ENCODE measurements at regions not wholly inside any gene's neighbourhood (a gene's known extent, or its start where the extent isn't known, plus 50 kb on each side); places are given as distances from the start of the nearest gene placed in this dataset.

- Histone ChIP-seq H3K27ac (no peak overlapping the region), H3K27me3 (ENCODE audit: low read depth) (no peaks in the 10 kb centered on the region), H3K4me1 (no peaks in the 10 kb centered on the region), H3K4me3 (no peak overlapping the region), H3K36me3 (no peaks in the 10 kb centered on the region), H3K9me3 (no peaks in the 10 kb centered on the region)
- ATAC-seq (no peak), DNase-seq (no peak)
- intact Hi-C loops (cut with DNase I): no loop called here
- no peak for TF ChIP-seq CTCF (IDR thresholded peaks at IDR 0.05)
Measured at GRCh38 chr12:46935271-46935847, 109.6 kb upstream of the SLC38A4 start.

- H3K27ac ChIP-seq: no peak overlapping the region
- ATAC-seq (no peak), DNase-seq (no peak)
- no peaks in the 10 kb centered on the region for H3K4me1 ChIP-seq
- no peaks in the 10 kb centered on the region for H3K9me3 ChIP-seq
- TF ChIP-seq CTCF (IDR thresholded peaks at IDR 0.05): no peak
- no peaks in the 10 kb centered on the region for H3K27me3 ChIP-seq (ENCODE audit: low read depth)
- no peaks in the 10 kb centered on the region for H3K36me3 ChIP-seq
- H3K4me3 ChIP-seq: no peak overlapping the region
- intact Hi-C loops (cut with DNase I): no loop called here
Measured at GRCh38 chr12:46936042-46936441, 110.2 kb upstream of the SLC38A4 start.

GRCh38 chr12:46938071-46938678, 112.4 kb upstream of the SLC38A4 start:
- no peak for DNase-seq
- intact Hi-C loops (cut with DNase I): no loop called here
- ATAC-seq: no peak
- no peak overlapping the region for H3K27ac ChIP-seq
- TF ChIP-seq CTCF (IDR thresholded peaks at IDR 0.05): no peak
- no peaks in the 10 kb centered on the region for H3K27me3 ChIP-seq (ENCODE audit: low read depth)
- H3K9me3 ChIP-seq: no peaks in the 10 kb centered on the region
- no peaks in the 10 kb centered on the region for H3K4me1 ChIP-seq
- H3K4me3 ChIP-seq: no peak overlapping the region
- H3K36me3 ChIP-seq: no peaks in the 10 kb centered on the region

GRCh38 chr12:46941981-46942380, 116.2 kb upstream of the SLC38A4 start:
- H3K36me3 ChIP-seq: no peaks in the 10 kb centered on the region
- ATAC-seq: no peak
- no peak overlapping the region for H3K27ac ChIP-seq
- TF ChIP-seq CTCF (IDR thresholded peaks at IDR 0.05): no peak
- no peak overlapping the region for H3K4me3 ChIP-seq
- no peak for DNase-seq
- no peaks in the 10 kb centered on the region for H3K9me3 ChIP-seq
- H3K4me1 ChIP-seq: no peaks in the 10 kb centered on the region
- no peaks in the 10 kb centered on the region for H3K27me3 ChIP-seq (ENCODE audit: low read depth)
- intact Hi-C loops (cut with DNase I): no loop called here

- intact Hi-C loops (cut with DNase I): no loop called here
- DNase-seq (no peak), ATAC-seq (no peak)
- Histone ChIP-seq H3K36me3 (no peaks in the 10 kb centered on the region), H3K4me3 (no peak overlapping the region), H3K9me3 (no peaks in the 10 kb centered on the region), H3K27ac (no peak overlapping the region), H3K27me3 (ENCODE audit: low read depth) (no peaks in the 10 kb centered on the region), H3K4me1 (no peaks in the 10 kb centered on the region)
- TF ChIP-seq CTCF (IDR thresholded peaks at IDR 0.05): no peak
Measured at GRCh38 chr12:46942579-46942978, 116.8 kb upstream of the SLC38A4 start.
